HCT116 (cell line): ENCODE measurements at regions not wholly inside any gene's neighbourhood (a gene's known extent, or its start where the extent isn't known, plus 50 kb on each side); places are given as distances from the start of the nearest gene placed in this dataset.

Experiments used
- ATAC-seq: fragments of 200-7000 bp; cut with Tn5 transposase; 2 replicates; pipeline ENCODE4 v1.9.1; 2020; ENCODE audit warnings: mild to moderate bottlenecking, moderate library complexity
- BruUV-seq: library from RNA; stranded (reverse); fragments of 400-500 nt; replicated peaks from 2 replicates; lab custom pipeline; 2021; lab: Mats Ljungman, UMichigan
- CTCF ChIA-PET: fragments of 300-600 bp; sonication (Branson Sonifier 250); formaldehyde crosslinking; loops from one replicate; lab custom pipeline; 2021; ENCODE audit warnings: antibody characterized with exemption; lab: Charles Lee
- POLR2A ChIA-PET: fragments of 300-600, 350-600 bp; sonication (Branson Sonifier 250); formaldehyde crosslinking; loops from one replicate; lab custom pipeline; 2021; ENCODE audit warnings: antibody characterized with exemption; lab: Charles Lee
- RAD21 ChIA-PET, 2 experiments: fragments of 300-600 bp; sonication (Branson Sonifier 250); formaldehyde crosslinking; loops; one replicate each; lab custom pipeline; 2023; ENCODE audit warnings: low total read pairs in 2 of 2; ENCODE audit not compliant: uncharacterized antibody in 2 of 2, unreplicated experiment in 2 of 2, low non-redundant PET in 1 of 2; lab: Charles Lee
- DNase-seq: peaks from one replicate; pipeline ENCODE4 v3.0.0-alpha.2; 2010; ENCODE audit warnings: low read depth, low spot score
- H2AFZ ChIP-seq: fragments of 200-600 bp; shearing (Covaris generic), sonication (generic); 2 replicates; pipeline ENCODE4 v1.6.1; 2017; ENCODE audit warnings: low read depth, mixed run types, mixed read lengths, antibody characterized with exemption, low read length; ENCODE audit not compliant: poor library complexity, severe bottlenecking
- H3K27ac ChIP-seq: 2 replicates; pipeline ENCODE4 v1.5.1; 2012; ENCODE audit warnings: low read depth, low read length
- H3K27me3 ChIP-seq: fragments of 200-600 bp; sonication (generic); 2 replicates; pipeline ENCODE4 v1.6.1; 2016; ENCODE audit warnings: mixed run types, low read length, mixed read lengths; ENCODE audit not compliant: insufficient read depth
- H3K36me3 ChIP-seq, 2 experiments: fragments of 200-500 bp in 1 of 2; fragments of 200-600 bp in 1 of 2; sonication (Bioruptor generic) in 1 of 2; sonication (generic) in 1 of 2; 2 replicates each; pipeline versions ENCODE4 v1.5.1 to v1.6.1; 2014 to 2016; ENCODE audit warnings: low read length in 2 of 2, inconsistent platforms in 1 of 2, mixed read lengths in 1 of 2, mixed run types in 1 of 2; ENCODE audit not compliant: insufficient read depth in 2 of 2, control insufficient read depth in 1 of 2
- H3K4me1 ChIP-seq, 2 experiments: fragments of 200-600 bp in 1 of 2; sonication (generic) in 1 of 2; 2 replicates each; pipeline versions ENCODE4 v1.5.1 to v1.6.1; 2012 to 2017; ENCODE audit warnings: low read length in 2 of 2, inconsistent platforms in 1 of 2, mild to moderate bottlenecking in 1 of 2, mixed read lengths in 1 of 2, mixed run types in 1 of 2, moderate library complexity in 1 of 2; ENCODE audit not compliant: insufficient read depth in 2 of 2, control insufficient read depth in 1 of 2
- H3K4me2 ChIP-seq: fragments of 200-600 bp; sonication (generic); 2 replicates; pipeline ENCODE4 v1.6.1; 2017; ENCODE audit warnings: mixed run types, low read length, mixed read lengths
- H3K4me3 ChIP-seq, 2 experiments: fragments of 200-600 bp in 1 of 2; sonication (generic) in 1 of 2; replicated peaks in 1 of 2; 2 replicates each; pipeline ENCODE4 v1.5.1; 2011 to 2016; ENCODE audit warnings: low read length in 2 of 2, control low read depth in 1 of 2, low read depth in 1 of 2, mild to moderate bottlenecking in 1 of 2, mixed read lengths in 1 of 2, mixed run types in 1 of 2
- H3K79me2 ChIP-seq: fragments of 200-600 bp; sonication (generic); 2 replicates; pipeline ENCODE4 v1.6.1; 2017; ENCODE audit warnings: mild to moderate bottlenecking, mixed run types, low read length, moderate library complexity, mixed read lengths; ENCODE audit not compliant: insufficient read depth
- H3K9ac ChIP-seq: fragments of 200-600 bp; sonication (generic); 2 replicates; pipeline ENCODE4 v1.6.1; 2016; ENCODE audit warnings: low read length, mixed read lengths
- H3K9me2 ChIP-seq: fragments of 200-600 bp; sonication (generic), shearing (Covaris generic); 2 replicates; pipeline ENCODE4 v1.6.1; 2017; ENCODE audit warnings: mixed run types, mild to moderate bottlenecking, moderate library complexity; ENCODE audit not compliant: insufficient read depth
- H3K9me3 ChIP-seq, 2 experiments: fragments of 200-500 bp in 1 of 2; fragments of 200-600 bp in 1 of 2; sonication (Bioruptor generic) in 1 of 2; sonication (generic) in 1 of 2; 2 replicates each; pipeline ENCODE4 v1.6.1; 2014 to 2017; ENCODE audit warnings: low read length in 2 of 2, mixed read lengths in 2 of 2, inconsistent platforms in 1 of 2, low read depth in 1 of 2, mild to moderate bottlenecking in 1 of 2, mixed run types in 1 of 2, moderate library complexity in 1 of 2; ENCODE audit not compliant: control insufficient read depth in 1 of 2, insufficient read depth in 1 of 2
- H4K20me1 ChIP-seq: fragments of 200-600 bp; sonication (generic), shearing (Covaris generic); 2 replicates; pipeline ENCODE4 v1.6.1; 2017; ENCODE audit warnings: mixed run types, mild to moderate bottlenecking, moderate library complexity; ENCODE audit not compliant: insufficient read depth
- EZH2phosphoT487 ChIP-seq: fragments of 200-600 bp; IDR thresholded peaks from 2 replicates; pipeline ENCODE4 v1.6.1; 2018; ENCODE audit warnings: antibody characterized with exemption, borderline replicate concordance
- SP1 ChIP-seq: IDR thresholded peaks from 2 replicates; pipeline ENCODE4 v1.6.1; 2012; ENCODE audit warnings: low read depth
- SRF ChIP-seq: IDR thresholded peaks from 2 replicates; pipeline ENCODE4 v1.6.1; 2012; ENCODE audit warnings: low read depth
- TCF7L2 ChIP-seq: IDR thresholded peaks from 2 replicates; pipeline ENCODE4 v1.7.0; 2011; ENCODE audit warnings: borderline replicate concordance, inconsistent platforms; ENCODE audit not compliant: insufficient read depth, insufficient read length; ENCODE audit errors: extremely low read depth
- YY1 ChIP-seq: IDR thresholded peaks from 2 replicates; pipeline ENCODE4 v1.6.1; 2011; ENCODE audit warnings: low read length, low read depth, moderate library complexity, mild to moderate bottlenecking; ENCODE audit not compliant: insufficient replicate concordance; ENCODE audit errors: extremely low read depth
- intact Hi-C: fragments of 100-400 bp; cut with micrococcal nuclease; formaldehyde crosslinking; loops from 2 replicates; pipeline ENCODE4 v1.10.0; 2022
- TF ChIP-seq, protein P1 (sequence below), 3 experiments: fragments of 200-600 bp in 1 of 3; sonication (generic) in 1 of 3; IDR thresholded peaks in 2 of 3; conservative IDR thresholded peaks in 1 of 3; 2 replicates each; pipeline ENCODE4 v1.5.1; 2012 to 2017; ENCODE audit warnings: low read depth in 2 of 3, low read length in 2 of 3, antibody characterized with exemption in 1 of 3, borderline replicate concordance in 1 of 3, control low read depth in 1 of 3, mild to moderate bottlenecking in 1 of 3, mixed read lengths in 1 of 3, mixed run types in 1 of 3, moderate library complexity in 1 of 3; ENCODE audit not compliant: insufficient read depth in 1 of 3
- TF ChIP-seq, protein P2 (sequence below): IDR thresholded peaks from 2 replicates; pipeline ENCODE4 v1.6.1; 2011; ENCODE audit warnings: mild to moderate bottlenecking, low read length, moderate library complexity; ENCODE audit not compliant: insufficient replicate concordance; ENCODE audit errors: extremely low read depth

DNA sequence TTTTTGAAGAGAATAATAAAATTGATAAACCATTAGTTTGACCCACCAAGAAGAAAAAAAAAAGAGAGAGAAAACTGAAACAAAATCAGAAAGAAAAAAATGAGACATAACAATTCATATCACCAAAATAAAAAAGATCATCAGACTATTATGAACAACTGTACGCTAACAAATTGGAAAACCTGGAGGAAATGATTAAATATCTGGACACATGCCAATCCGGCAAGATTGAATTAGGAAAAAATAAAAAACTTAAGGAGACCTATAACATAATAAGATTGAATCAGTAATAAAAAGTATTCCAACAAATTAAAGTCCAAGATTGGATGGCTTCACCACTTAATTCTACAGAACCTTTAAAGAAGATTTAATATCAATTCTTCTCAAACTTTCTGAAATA lies 136.7 kb downstream of the CASP12 start:
- Histone ChIP-seq H3K9ac (no peak overlapping the region), H4K20me1 (no peaks in the 10 kb centered on the region), H2AFZ (no peak overlapping the region), H3K27me3 (no peaks in the 10 kb centered on the region), H3K9me2 (no peaks in the 10 kb centered on the region), H3K4me2 (no peak overlapping the region), H3K4me3 (no peak overlapping the region), H3K9me3 (no peaks in the 10 kb centered on the region), H3K79me2 (no peaks in the 10 kb centered on the region), H3K36me3 (no peaks in the 10 kb centered on the region), H3K27ac (no peak overlapping the region), H3K4me1 (no peaks in the 10 kb centered on the region)
- BruUV-seq: no TSS peak
- ChIA-PET CTCF (no interaction called here), POLR2A (no interaction called here), RAD21 (no interaction called here)
- intact Hi-C loops: no loop called here
- DNase-seq (no peak), ATAC-seq (no peak)
- TF ChIP-seq, protein P1, sequence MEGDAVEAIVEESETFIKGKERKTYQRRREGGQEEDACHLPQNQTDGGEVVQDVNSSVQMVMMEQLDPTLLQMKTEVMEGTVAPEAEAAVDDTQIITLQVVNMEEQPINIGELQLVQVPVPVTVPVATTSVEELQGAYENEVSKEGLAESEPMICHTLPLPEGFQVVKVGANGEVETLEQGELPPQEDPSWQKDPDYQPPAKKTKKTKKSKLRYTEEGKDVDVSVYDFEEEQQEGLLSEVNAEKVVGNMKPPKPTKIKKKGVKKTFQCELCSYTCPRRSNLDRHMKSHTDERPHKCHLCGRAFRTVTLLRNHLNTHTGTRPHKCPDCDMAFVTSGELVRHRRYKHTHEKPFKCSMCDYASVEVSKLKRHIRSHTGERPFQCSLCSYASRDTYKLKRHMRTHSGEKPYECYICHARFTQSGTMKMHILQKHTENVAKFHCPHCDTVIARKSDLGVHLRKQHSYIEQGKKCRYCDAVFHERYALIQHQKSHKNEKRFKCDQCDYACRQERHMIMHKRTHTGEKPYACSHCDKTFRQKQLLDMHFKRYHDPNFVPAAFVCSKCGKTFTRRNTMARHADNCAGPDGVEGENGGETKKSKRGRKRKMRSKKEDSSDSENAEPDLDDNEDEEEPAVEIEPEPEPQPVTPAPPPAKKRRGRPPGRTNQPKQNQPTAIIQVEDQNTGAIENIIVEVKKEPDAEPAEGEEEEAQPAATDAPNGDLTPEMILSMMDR (IDR thresholded peaks at IDR 0.05 in 2 of 3, conservative IDR thresholded peaks at IDR 0.05 in 1 of 3; ENCODE audit: borderline replicate concordance in 1 of 3, insufficient read depth in 1 of 3, low read depth in 2 of 3, low read length in 2 of 3): no peak
- no peak for TF ChIP-seq YY1
- no peak for TF ChIP-seq TCF7L2
- no peak for TF ChIP-seq EZH2phosphoT487
- no peak for TF ChIP-seq SP1
- no peak for TF ChIP-seq SRF
- TF ChIP-seq, protein P2, sequence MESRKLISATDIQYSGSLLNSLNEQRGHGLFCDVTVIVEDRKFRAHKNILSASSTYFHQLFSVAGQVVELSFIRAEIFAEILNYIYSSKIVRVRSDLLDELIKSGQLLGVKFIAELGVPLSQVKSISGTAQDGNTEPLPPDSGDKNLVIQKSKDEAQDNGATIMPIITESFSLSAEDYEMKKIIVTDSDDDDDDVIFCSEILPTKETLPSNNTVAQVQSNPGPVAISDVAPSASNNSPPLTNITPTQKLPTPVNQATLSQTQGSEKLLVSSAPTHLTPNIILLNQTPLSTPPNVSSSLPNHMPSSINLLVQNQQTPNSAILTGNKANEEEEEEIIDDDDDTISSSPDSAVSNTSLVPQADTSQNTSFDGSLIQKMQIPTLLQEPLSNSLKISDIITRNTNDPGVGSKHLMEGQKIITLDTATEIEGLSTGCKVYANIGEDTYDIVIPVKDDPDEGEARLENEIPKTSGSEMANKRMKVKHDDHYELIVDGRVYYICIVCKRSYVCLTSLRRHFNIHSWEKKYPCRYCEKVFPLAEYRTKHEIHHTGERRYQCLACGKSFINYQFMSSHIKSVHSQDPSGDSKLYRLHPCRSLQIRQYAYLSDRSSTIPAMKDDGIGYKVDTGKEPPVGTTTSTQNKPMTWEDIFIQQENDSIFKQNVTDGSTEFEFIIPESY: no peak
